GM10266 (cell line): ENCODE measurements at regions not wholly inside any gene's neighbourhood (a gene's known extent, or its start where the extent isn't known, plus 50 kb on each side); places are given as distances from the start of the nearest gene placed in this dataset.
"Not testable (repeated sequence)": the region's sequence is repeated elsewhere in the genome, so short reads cannot be mapped to it uniquely, and the experiment has no call there.

ENCODE experiments used
- DNase-seq: peaks from one replicate; pipeline ENCODE4 v3.0.0; 2012; ENCODE audit errors: extremely low spot score
- CTCF ChIP-seq: IDR thresholded peaks from 2 replicates; pipeline ENCODE4 v1.5.1; 2012; ENCODE audit warnings: mild to moderate bottlenecking, low read depth; ENCODE audit not compliant: control insufficient read depth, insufficient read depth; ENCODE audit errors: missing control alignments

DNA sequence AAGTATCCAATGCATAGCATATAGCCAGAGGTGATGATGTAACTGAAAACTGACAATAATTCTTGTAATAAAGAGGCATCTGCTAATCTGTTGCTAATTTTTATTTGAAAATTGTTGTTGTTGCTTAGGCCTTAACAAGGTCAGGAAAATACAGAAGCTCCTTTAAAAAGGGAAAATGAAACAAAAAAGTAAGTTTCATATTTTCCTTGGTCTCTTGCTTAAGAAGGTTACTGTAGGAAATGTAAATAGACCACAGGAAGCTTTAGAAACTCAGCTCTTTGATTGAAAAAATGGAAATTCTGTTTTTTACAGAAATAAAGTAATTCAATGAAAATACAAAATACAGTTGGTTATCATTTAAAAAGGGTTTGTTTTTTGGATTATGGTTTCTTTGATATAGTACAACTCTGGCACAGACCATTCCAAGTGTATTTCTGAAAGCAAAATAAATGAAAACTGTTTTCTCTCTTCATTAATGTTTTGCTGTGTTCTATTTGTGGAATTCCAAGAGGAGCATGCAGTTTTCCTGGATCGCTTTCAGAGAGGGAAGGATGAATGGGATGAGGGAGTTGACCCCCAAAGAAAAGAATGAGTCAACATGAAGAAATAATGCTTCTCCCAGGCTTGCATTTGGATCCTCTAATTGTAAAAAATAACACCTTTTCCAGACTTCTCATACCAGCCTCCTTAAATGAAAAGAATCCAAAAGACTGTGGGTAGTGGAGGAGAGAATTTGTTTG lies 398.0 kb upstream of the FAR2 start:
- no peak for TF ChIP-seq CTCF
- DNase-seq = no peak

DNA sequence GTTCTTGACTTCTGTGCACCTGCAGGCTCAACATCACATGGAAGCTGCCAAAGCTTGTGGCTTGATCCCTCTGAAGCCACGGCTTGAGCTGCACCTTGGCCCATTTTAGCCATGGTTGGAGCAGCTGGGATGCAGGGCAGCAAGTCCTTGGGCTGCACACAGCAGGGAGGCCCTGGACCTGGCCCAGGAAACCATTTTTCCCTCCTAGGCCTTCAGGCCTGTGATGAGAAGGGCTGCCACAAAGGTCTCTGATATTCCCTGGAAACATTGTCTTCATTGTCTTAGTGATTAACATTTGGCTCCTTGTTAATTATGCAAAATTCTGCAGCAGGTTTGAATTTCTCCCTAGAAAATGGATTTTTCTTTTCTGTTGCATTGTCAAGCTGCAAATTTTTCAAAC lies 394.1 kb upstream of the FAR2 start:
- no peak for TF ChIP-seq CTCF

GRCh38 chr12:28759333-28759732 lies 389.7 kb upstream of the FAR2 start:
- TF ChIP-seq CTCF = no peak
- no peak for DNase-seq

More for the DNA sequence above, 394.1 kb upstream of the FAR2 start:
- no peak for DNase-seq

- DNase-seq = not testable (repeated sequence)
Observed at GRCh38 chr12:28760040-28760903, 388.8 kb upstream of the FAR2 start.

- not testable (repeated sequence) for DNase-seq
Observed at GRCh38 chr12:28761897-28762296, 387.2 kb upstream of the FAR2 start.

GRCh38 chr12:28766398-28766797 lies 382.7 kb upstream of the FAR2 start:
- TF ChIP-seq CTCF = no peak
- DNase-seq = no peak

DNA sequence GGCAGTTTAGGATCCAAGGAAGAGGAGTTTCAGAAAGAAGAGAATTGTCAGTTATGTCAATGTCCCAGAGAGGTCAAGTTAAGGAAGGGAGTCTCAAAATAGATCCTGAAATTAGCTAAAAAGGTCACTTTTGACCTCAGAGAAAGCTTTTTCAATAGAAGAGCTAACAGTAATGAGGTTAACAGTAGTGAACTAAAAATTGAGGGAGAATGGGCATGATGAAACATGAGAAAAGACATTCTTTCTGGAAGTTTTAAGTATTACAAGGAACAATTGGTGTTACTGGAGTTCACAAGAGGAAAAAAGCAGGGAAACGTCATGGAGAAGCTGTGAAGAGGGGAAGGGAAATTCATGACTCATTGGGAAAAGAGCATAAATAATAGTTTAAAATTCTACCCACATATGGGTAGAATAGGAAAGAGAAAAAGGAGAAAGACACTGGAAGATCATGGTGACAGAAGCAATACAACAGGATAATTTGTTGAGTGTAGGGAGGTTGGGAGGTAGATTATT lies 381.2 kb upstream of the FAR2 start:
- no peak for DNase-seq
- no peak for TF ChIP-seq CTCF

GRCh38 chr12:28770322-28770721 lies 378.8 kb upstream of the FAR2 start:
- DNase-seq = no peak
- no peak for TF ChIP-seq CTCF
